Tibial nerve (tissue), 4 donors: ENCODE measurements at regions not wholly inside any gene's neighbourhood (a gene's known extent, or its start where the extent isn't known, plus 50 kb on each side); places are given as distances from the start of the nearest gene placed in this dataset.

Experiments
- EP300 ChIP-seq, 2 donors: sonication (generic); formaldehyde crosslinking; IDR thresholded peaks; one replicate each; pipeline ENCODE4 v1.6.1; 2017; ENCODE audit warnings: antibody characterized with exemption in 2 of 2, mild to moderate bottlenecking in 1 of 2
- TF ChIP-seq, protein P1 (sequence below), 5 experiments: fragments of 200-600 bp in 3 of 5; fragments of 450-650 bp in 2 of 5; sonication (generic) in 3 of 5; IDR thresholded peaks; one replicate each; pipeline ENCODE4 v1.5.1; 2016 to 2019; ENCODE audit warnings: antibody characterized with exemption in 5 of 5, mild to moderate bottlenecking in 3 of 5, moderate library complexity in 2 of 5

- TF ChIP-seq, protein P1, sequence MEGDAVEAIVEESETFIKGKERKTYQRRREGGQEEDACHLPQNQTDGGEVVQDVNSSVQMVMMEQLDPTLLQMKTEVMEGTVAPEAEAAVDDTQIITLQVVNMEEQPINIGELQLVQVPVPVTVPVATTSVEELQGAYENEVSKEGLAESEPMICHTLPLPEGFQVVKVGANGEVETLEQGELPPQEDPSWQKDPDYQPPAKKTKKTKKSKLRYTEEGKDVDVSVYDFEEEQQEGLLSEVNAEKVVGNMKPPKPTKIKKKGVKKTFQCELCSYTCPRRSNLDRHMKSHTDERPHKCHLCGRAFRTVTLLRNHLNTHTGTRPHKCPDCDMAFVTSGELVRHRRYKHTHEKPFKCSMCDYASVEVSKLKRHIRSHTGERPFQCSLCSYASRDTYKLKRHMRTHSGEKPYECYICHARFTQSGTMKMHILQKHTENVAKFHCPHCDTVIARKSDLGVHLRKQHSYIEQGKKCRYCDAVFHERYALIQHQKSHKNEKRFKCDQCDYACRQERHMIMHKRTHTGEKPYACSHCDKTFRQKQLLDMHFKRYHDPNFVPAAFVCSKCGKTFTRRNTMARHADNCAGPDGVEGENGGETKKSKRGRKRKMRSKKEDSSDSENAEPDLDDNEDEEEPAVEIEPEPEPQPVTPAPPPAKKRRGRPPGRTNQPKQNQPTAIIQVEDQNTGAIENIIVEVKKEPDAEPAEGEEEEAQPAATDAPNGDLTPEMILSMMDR (IDR thresholded peaks at IDR 0.05), result no peak
- TF ChIP-seq EP300 (IDR thresholded peaks at IDR 0.05), result no peak
Observed at GRCh38 chr7:116159711-116160110, 50.6 kb upstream of the TES start.
